ENCODE measurements at regions not wholly inside any gene's neighbourhood (a gene's known extent, or its start where the extent isn't known, plus 50 kb on each side); places are given as distances from the start of the nearest gene placed in this dataset.
"Not testable (repeated sequence)": the region's sequence is repeated elsewhere in the genome, so short reads cannot be mapped to it uniquely, and the experiment has no call there.

DNA sequence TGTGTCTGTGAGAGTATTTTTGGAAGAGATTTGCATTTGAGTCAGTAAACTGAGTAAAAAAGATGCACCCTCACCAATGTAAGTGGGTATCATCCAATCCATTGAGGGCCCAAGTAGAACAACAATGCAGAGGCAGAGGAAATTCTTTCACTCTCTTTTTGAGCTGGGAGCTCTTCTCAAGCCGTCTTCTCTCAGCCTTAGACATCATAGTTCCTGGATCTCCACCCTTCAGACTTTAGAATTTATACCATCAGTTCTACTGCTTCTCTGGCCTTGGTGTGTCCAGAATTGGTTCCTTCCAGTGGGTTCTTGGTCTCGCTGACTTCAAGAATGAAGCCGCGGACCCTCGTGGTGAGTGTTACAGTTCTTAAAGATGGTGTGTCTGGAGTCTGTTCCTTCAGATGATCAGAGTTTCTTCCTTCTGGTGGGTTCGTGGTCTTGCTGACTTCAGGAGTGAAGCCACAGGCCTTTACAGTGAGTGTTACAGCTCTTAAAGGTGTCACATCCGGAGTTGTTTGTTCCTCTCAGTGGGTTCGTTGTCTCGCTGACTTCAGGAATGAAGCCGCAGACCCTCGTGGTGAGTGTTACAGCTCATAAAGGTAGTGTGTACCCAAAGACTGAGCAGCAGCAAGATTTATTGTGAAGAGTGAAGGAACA lies 187.5 kb upstream of the KCNMB2 start:
- DNase-seq: not testable (repeated sequence)

DNA sequence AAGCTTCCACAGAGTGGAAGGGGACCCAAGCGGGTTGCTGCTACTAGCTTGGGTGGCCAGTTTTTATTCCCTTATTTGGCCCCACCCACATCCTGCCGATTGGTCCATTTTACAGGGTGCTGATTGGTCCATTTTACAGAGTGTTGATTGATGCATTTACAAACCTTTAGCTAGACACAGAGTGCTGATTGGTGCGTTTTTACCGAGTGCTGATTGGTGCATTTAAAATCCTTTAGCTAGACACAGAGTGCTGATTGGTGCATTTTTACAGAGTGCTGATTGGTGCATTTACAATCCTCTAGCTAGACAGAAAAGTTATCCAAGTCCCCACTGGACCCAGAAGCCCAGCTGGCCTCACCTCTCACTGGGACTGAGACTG lies 187.0 kb upstream of the KCNMB2 start:
- not testable (repeated sequence) for DNase-seq

DNA sequence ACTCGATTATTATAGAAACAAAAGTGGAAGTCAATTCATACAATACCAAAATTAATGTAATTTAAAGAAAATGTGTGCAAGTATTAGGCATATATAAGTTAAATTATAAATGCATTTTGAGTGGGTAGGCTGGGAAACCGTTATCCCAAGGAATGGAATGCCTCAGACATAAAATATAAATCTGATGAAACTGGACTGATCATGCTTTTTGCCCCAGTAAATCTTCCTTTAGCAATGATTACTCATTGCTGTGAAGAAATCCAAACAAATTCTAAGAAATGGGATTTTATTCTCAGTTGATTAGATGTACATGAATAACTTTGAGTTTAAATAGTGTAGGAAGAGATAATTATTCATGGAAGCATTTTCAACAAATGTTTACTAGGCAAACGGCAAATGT lies 185.5 kb upstream of the KCNMB2 start:
- no peak for DNase-seq

DNA sequence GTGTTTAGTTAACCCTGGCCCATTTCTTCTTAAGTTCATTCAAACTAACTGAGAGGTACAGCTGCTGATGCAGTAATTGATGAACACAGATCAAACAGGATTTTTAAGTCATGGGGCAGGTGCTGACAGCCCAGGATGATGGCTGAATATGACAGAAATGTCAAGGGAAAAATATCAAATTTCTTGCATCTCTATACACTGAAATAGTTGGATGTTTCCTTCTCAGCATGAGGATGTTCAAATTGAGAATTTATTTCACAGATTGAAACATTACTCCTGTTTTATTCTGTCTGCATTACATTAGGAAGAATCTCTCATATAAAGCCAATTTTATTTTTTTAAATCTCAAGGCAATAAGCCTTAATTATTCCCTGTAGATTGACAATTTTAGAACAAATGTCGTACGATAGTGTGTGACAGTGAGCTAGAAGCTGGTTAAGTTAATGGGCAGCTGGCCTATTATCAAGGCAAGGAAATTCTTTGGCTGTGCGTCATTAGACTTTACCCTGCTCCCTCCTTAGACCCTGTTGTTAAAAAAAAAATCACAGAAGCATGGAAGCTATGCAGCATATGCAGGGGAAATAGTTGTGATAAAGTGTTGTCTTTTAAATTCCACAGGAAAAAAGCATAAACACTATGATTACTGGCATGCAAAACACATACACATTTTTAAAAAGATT lies 183.8 kb upstream of the KCNMB2 start:
- peak; percentile 3 for DNase-seq

DNA sequence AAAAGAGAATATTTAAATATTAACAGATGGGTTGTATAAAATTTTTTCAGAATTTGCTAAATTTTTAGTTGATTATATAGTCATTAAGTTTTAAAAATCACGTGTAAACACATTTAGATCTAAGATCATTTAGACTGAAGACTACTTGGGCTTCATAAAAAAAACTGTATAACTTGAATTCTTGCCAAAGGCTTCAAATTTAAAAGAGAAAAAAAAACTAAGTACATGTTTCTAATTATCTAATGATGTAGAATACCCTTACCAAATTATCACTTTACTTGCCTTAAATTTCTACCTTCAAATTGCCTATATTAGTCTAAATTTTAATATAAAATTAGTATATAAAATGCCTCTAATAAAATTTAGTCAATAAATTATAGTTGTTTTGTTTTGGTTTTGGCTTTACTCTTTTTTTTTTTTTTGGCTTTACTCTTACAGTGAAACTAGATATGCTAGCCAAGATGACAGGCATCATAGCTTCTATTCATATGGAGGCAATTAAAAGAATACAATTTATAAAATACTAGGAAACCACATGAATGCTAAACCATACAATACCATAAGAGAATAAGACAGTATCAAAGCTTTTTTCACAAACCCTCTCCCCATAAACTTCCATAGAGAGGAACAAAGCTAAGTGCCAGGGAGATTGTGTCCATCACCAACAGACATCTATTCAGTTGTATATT lies 183.1 kb upstream of the KCNMB2 start:
- DNase-seq: no peak

DNA sequence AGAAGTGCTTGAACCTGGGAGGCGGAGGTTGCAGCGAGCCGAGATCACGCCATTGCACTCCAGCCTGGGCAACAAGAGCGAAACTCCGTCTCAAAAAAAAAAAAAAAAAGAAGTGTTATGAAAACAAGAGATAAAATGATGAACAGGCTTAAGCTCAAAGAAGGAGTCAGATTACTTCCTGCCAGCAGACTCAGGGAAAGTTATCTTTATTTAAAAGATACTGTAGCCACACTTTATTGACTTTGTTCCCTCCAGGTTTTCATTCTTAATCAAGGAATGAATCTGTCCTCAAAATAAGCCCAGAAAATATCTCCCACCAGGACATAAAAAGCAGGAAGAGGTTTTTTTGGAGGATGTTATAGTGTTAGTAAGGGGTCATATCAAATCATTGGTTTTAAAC lies 176.5 kb upstream of the KCNMB2 start:
- DNase-seq: no peak

DNA sequence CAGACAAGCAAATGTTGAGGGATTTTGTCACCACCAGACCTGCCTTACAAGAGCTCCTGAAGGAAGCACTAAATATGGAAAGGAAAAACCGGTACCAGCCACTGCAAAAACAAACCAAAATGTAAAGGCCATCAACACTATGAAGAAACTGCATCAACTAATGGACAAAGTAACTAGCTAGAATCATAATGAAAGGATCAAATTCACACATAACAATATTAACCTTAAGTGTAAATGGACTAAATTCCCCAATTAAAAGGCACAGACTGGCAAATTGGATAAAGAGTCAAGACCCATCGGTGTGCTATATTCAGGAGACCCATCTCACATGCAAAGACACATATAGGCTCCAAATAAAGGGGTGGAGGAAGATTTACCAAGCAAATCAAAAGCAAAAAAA lies 173.2 kb upstream of the KCNMB2 start:
- DNase-seq: not testable (repeated sequence)

DNA sequence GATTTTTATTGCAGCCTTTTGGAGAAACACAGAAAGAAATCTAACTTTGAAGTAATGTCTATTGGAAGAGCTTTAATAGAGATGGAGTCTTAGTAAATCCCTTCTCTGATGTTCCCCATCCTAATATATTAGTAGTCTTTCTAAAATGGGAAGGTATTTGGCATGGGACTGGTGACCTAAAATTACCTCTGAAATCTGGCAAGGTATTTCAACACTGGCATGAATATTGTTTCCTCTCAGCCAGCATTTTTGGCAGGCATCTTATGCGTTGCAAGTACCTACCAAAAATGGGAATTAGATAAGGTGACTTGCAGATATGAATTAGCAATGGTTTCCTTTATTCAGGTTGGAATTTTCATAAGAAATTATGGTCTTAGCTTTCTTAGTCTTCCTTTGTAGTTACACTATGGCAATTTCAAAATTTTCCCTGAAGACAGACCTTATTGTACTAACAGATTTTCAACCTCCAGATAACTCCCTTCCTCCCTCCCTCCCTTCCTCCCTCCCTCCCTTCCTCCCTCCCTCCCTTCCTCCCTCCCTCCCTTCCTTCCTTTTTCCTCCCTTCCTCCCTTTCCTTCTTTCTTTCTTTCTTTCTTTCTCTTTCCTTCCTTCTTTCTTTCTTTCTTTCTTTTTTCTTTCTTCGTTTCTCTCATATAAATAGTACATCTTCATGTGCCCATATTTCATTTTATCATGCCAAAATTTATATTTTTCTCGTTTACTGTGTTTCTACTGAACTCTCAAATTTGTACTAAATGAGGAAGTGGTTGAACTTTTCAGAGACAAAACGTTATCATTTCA lies 168.2 kb upstream of the KCNMB2 start:
- DNase-seq: no peak

DNA sequence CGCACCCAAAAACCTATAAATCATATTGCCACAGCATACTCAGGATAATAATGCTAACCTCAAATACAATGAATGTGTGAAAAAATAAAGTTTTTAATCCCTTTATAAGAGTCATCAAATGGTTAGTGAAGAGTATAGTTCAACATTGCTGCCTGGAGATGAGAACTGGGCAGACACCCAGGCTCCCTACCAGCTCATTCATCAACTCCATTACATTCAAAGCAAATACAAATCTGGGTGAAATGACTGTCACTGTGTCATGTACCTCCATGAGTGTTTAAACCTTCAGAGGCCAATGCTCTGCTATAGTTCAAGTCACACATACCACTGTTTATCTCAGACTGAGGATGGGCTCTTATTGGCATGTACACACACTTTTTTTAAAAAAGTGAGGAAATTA lies 167.2 kb upstream of the KCNMB2 start:
- no peak for DNase-seq

DNA sequence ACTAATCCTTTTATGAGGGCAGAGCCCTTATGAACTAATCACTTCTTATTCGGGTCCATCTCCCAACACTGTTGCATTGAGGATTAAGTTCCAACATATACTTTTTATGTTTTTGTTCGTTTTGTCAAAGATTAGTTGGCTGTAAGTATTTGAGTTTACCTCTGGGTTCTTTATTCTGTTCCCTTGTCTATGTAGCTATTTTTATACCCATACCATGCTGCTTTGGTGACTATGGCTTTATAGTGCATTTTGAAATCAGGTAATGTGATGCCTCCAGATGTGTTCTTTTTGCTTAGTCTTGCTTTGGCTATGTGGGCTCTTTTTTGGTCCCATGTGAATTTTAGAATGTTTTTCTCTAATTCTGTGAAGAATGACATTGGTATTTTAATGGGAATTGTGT lies 166.4 kb upstream of the KCNMB2 start:
- no peak for DNase-seq

DNA sequence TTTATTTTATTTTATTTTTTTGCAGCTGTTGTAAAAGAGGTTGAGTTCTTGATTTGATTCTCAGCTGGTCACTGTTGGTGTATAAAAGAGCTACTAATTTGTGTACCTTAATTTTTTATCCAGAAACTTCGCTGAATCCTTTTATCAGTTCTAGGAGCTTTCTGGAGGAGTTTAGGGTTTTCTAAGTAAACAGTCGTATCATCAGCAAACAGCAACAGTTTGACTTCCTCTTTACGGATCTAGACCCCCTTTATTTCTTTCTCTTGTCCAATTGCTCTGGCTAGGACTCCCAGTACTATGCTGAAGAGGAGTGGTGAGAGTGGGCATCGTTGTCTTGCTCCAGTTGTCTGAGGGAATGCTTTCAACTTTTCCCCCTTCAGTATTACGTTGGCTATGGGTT lies 165.8 kb upstream of the KCNMB2 start:
- DNase-seq: no peak

DNA sequence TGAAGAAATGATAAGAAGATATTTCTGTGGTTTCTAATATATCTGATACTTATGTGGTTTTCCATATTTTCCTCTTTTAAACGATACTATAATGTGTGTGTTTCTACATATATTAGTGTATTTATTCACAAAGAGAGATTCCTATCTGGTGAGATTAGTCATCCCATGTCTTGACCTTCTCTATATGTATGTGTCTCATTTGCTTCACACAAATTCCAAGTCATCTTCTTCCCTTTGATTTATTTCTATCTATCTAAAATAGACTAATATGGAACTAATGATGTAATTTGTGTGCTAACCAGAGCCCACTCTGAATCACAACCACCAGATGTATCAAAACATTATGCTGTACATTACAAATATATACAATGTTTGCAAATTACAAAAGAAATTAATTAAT lies 154.7 kb upstream of the KCNMB2 start:
- DNase-seq: no peak

DNA sequence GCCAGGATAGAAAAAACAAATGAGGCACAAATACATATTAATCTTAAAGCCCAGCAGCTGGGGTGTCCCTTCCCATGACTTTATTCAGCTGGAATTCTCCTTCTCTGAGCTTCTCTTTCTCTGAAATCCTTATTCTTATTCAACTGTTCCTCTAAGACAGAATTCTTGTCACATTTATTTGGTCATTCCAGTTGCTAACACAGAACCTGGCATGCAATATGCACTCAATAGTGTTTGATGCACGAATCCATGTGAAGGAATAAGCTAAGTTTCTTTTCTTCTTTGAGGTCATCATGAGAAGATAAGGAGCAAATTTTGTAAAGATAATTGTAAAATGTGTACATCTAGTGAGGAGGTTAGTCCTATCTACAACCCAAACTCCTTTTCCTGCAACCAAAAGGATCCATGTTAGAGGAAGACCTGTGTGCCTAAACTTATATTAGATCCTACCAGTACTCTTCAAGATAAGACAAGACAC lies 154.2 kb upstream of the KCNMB2 start:
- DNase-seq: no peak

DNA sequence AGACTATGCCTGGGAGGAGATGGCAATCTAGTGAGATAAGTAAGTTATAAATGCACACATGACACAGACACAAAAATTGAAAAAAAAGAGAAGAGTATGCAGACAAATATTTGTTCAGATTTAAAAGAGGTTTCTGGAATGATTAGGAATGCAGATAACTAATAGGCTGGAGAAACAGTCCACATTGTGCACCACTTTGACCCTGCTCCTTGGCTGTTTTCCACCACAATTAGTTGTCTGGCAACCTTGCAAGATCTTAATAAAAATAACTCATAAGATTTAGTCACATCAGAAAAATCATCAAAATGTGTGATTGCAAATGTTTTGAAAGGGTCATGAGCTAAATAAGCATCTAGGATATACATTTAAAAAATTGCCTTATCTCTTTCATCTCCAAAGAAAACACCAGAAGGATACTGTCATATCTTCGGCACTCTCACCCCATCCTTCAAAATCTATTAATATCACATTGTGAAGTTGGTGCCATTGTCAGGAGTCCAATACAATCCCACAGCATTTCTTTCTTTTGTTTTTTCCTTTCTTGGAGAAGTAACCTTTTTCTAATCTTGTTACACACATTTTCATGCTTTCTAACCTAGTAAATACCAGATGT lies 153.7 kb upstream of the KCNMB2 start:
- no peak for DNase-seq

DNA sequence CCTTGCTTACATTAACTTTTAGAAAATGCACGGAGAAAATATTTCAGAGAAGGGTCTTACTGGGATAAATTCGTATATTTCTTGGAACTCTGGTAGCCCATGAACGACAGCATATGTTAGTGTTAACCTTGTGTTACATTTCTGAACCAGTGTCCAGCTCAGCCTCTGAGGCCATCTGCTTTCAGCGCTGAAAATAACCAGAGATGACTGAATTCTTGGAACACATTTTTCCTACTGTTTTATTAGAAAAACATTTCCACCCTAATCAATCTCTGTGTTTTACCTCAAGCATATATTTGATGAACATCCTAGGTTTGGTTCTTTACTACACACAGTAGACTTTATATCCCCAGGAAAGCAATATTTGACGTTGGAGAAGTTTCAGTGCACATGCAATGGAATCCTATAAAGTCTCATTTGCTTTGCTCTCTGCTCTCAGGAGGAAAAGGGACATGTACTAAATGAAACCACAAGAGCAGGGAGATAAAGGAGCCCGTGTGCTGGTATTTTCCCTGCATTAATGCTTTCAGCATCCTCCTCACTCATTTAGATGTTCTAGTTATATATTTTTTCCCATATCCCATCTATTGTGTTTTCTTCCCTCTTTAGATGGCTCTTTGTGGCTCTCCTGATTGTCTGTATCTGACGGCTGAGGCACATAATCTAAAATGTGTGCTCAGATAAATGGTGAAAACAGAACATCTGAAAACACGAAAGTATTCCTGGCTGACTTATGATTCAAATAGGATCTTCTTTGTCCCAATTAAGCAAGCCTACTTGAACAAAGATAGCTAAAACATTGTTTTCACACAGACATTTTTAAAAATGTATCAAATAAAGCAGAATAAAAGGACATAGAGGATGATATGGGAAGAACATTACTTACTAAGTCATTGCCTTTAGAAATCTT lies 151.7 kb upstream of the KCNMB2 start:
- DNase-seq: no peak

DNA sequence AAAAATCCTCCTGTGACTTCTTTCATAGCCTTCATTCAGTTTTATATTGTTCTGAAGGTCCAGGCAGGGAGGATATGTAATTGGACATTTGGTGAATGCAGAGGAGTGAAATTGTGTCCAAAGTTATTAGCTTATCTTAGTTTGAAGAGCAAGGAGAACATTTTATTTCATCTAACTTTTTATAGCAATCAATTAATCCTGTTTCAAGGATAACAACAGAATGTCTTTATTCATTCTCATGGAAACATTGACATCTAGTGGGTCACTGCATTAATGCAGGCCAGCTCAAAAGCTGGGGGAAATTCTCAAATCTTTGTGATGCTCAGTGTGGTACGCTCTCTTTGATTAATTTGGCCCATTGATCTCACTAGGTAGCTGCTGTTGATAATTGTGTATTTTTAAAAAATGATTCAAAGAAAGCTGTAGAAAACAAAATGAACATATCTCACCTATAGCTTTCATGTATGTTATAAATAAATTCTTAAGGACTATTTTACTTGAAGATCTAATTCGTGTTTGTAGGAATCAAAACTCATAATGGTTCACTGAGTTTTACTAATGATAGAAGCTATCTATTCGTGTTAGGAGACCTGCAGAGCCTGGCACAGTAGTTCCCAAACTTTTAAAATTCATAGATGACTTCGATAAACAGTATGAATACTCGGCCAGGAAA lies 150.8 kb upstream of the KCNMB2 start:
- peak; percentile 51 for DNase-seq

DNA sequence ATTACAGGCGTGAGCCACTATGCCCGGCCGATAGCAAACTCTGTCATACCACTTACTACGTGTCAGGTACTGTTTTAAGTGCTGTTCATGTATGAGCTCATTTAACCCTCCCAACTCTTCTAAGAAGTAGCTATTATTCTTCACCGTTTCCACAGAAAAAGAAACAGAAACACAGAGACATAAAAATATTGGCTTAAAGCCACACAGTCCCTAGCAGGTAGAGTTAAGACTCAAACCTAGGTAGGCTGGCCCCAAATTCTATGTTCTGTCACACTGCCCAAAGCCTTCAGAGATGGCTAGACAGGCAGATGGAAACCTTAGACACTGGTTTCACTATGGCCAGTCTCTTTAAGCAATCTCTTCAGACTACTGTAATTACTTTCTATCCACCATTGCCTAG lies 149.8 kb upstream of the KCNMB2 start:
- no peak for DNase-seq

DNA sequence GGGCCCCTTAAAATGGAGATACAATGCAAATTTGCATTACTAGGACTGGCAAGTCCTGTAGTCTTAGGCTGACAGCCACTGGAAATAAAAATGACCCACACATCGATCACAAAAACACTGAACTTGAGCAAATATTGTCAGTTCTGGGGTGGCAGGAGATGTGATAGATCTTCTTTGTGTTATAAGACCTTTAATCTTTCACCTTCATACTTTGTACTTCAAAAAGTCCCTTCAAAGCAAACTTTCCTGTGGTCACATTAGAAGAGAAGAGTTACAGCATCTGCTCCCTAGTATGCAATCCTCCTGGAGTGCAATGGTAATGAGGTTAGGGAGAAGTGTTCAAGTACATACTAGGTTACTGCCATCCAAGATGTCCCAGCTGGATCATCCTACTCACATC lies 149.4 kb upstream of the KCNMB2 start:
- DNase-seq: no peak

DNA sequence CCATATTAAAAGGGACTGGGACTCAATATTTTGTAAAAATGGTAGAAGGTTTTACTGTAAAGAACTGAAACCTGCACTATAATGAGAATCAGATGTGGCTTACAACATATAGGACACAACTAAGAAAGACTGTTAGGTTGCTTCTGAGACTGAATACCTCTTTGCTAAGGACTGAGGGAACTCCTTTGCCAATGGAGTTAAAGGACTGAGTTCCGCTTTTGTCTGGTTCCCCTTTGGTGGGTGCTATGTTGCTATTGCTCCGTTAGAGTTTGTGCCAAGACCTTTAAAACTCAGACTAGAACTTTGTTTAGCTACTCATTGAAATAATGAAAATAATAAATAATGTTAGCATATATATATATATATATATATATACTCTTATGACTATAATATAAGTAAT lies 147.8 kb upstream of the KCNMB2 start:
- DNase-seq: no peak

DNA sequence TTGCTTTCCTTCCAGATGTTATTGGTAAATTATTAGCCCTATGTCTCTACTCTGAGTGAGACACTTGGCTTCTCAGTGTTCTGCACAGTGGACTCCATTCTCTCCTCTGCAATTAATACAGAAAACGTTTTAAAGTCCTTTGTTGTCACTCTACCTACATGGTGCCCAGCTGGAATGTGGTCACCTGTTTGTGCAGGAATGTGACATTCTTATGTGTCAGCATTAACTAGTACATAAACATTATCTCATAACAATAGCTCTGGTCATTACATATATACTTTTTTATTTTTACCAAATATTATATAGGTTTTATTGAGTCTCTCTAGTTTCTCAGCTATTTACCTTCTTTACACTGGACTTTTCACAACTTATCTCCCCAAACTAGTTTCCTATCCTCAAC lies 147.0 kb upstream of the KCNMB2 start:
- no peak for DNase-seq

DNA sequence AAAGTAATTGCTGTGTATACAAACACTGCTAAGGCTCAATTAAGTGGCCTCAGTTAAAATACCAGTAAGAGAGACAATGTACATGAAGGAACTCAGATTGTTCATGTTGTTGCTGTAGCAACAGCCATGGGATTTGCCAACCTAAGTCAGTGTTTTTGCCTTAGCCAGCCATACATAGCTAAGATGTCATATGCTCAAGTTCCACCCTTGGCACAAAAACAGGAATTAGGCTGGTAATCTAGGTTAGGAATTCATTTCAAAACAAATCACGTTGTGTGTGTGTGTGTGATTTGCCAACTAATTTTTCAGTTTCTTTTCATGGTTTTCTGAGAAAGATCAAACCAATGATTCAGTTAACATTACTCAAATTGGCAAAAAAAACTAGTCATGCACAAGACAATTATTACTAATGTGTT lies 143.7 kb upstream of the KCNMB2 start:
- no peak for DNase-seq

All from DMS53 (cell line).